ENCODE measurements at regions not wholly inside any gene's neighbourhood (a gene's known extent, or its start where the extent isn't known, plus 50 kb on each side); places are given as distances from the start of the nearest gene placed in this dataset.

GRCh38 chr16:35574454-35575431 lies 2115.3 kb downstream of the TP53TG3F start:
- no peak for TF ChIP-seq CTCF (conservative IDR thresholded peaks at IDR 0.05; ENCODE audit: low read depth, low read length)
- TF ChIP-seq EZH2 (IDR thresholded peaks at IDR 0.05; ENCODE audit: borderline replicate concordance, low read depth, low read length, poor library complexity, severe bottlenecking), result no peak
